GM03348 (cell line): ENCODE measurements at regions not wholly inside any gene's neighbourhood (a gene's known extent, or its start where the extent isn't known, plus 50 kb on each side); places are given as distances from the start of the nearest gene placed in this dataset.

ENCODE experiments used
- DNase-seq: peaks from one replicate; pipeline ENCODE4 v3.0.0; 2012; ENCODE audit warnings: low spot score

- DNase-seq: no peak
Measured at GRCh38 chr20:11247046-11248010, 573.5 kb upstream of the JAG1 start.

GRCh38 chr20:11248011-11248409 lies 574.2 kb upstream of the JAG1 start:
- DNase-seq: no peak

GRCh38 chr20:11248687-11249638 lies 575.2 kb upstream of the JAG1 start:
- no peak for DNase-seq

GRCh38 chr20:11249683-11250082 lies 575.9 kb upstream of the JAG1 start:
- no peak for DNase-seq

GRCh38 chr20:11252447-11252846 lies 578.6 kb upstream of the JAG1 start:
- DNase-seq: no peak

- DNase-seq: no peak
Measured at GRCh38 chr20:11255455-11255854, 581.7 kb upstream of the JAG1 start.

- DNase-seq: no peak
Measured at GRCh38 chr20:11255860-11256259, 582.1 kb upstream of the JAG1 start.

- no peak for DNase-seq
Measured at GRCh38 chr20:11260611-11261010, 586.8 kb upstream of the JAG1 start.

- peak; percentile 68 for DNase-seq
Measured at GRCh38 chr20:11261533-11262000, 587.8 kb upstream of the JAG1 start.

GRCh38 chr20:11266571-11266970 lies 592.8 kb upstream of the JAG1 start:
- no peak for DNase-seq

- DNase-seq: peak; percentile 93
Measured at GRCh38 chr20:11267131-11267761, 593.4 kb upstream of the JAG1 start.

GRCh38 chr20:11267762-11268335 lies 594.0 kb upstream of the JAG1 start:
- no peak for DNase-seq

GRCh38 chr20:11270566-11270965 lies 596.8 kb upstream of the JAG1 start:
- no peak for DNase-seq

- no peak for DNase-seq
Measured at GRCh38 chr20:11271319-11271718, 597.5 kb upstream of the JAG1 start.

- DNase-seq: no peak
Measured at GRCh38 chr20:11271920-11272594, 598.3 kb upstream of the JAG1 start.

GRCh38 chr20:11274141-11274594 lies 600.4 kb upstream of the JAG1 start:
- DNase-seq: peak; percentile 74

- DNase-seq: no peak
Measured at GRCh38 chr20:11275740-11276139, 601.9 kb upstream of the JAG1 start.

GRCh38 chr20:11277170-11277569 lies 603.4 kb upstream of the JAG1 start:
- DNase-seq: no peak

GRCh38 chr20:11277858-11278257 lies 604.1 kb upstream of the JAG1 start:
- no peak for DNase-seq

GRCh38 chr20:11278461-11278860 lies 604.7 kb upstream of the JAG1 start:
- no peak for DNase-seq

GRCh38 chr20:11281240-11281639 lies 607.4 kb upstream of the JAG1 start:
- no peak for DNase-seq
